IMR-90 (cell line): ENCODE measurements at regions not wholly inside any gene's neighbourhood (a gene's known extent, or its start where the extent isn't known, plus 50 kb on each side); places are given as distances from the start of the nearest gene placed in this dataset.

Experiments used
- ATAC-seq: fragments of 200-7000 bp; cut with Tn5 transposase; 2 replicates; pipeline ENCODE4 v1.9.1; 2020; ENCODE audit warnings: low read depth, mild to moderate bottlenecking, moderate library complexity
- BruUV-seq: library from RNA; stranded (reverse); fragments of 400-500 nt; replicated peaks from 2 replicates; lab custom pipeline; 2021; lab: Mats Ljungman, UMichigan
- CTCF ChIA-PET: fragments of 300-600 bp; formaldehyde crosslinking; extraction: SDS; loops from one replicate; lab custom pipeline; 2021; ENCODE audit warnings: antibody characterized with exemption; lab: Yijun Ruan, JAX
- POLR2A ChIA-PET: fragments of 300-600 bp; sonication (Branson Sonifier 250); formaldehyde crosslinking; loops from one replicate; lab custom pipeline; 2022; ENCODE audit warnings: antibody characterized with exemption; ENCODE audit not compliant: unreplicated experiment; lab: Charles Lee
- DNase-seq: peaks from one replicate; pipeline ENCODE4 v3.0.0; 2013
- H2AFZ ChIP-seq: replicated peaks from 2 replicates; pipeline ENCODE3; 2013; ENCODE audit warnings: low read length, mild to moderate bottlenecking; ENCODE audit not compliant: poor library complexity
- H2AK5ac ChIP-seq: 2 replicates; pipeline ENCODE4 v1.6.1; 2013; ENCODE audit warnings: low read depth, low read length, inconsistent platforms
- H2AK9ac ChIP-seq: replicated peaks from 2 replicates; pipeline ENCODE3; 2013; ENCODE audit warnings: mild to moderate bottlenecking, low read depth, low read length, moderate library complexity; ENCODE audit not compliant: poor library complexity
- H2BK120ac ChIP-seq: 2 replicates; pipeline ENCODE4 v1.6.1; 2013; ENCODE audit warnings: low read depth, low read length, inconsistent platforms
- H2BK15ac ChIP-seq: 3 replicates; pipeline ENCODE4 v1.6.1; 2013; ENCODE audit warnings: low read depth, low read length, inconsistent platforms
- H2BK20ac ChIP-seq: 2 replicates; pipeline ENCODE4 v1.6.1; 2013; ENCODE audit warnings: low read depth, mild to moderate bottlenecking, inconsistent platforms, low read length, moderate library complexity
- H2BK5ac ChIP-seq: 2 replicates; pipeline ENCODE4 v1.6.1; 2013; ENCODE audit warnings: mild to moderate bottlenecking, low read depth, low read length, inconsistent platforms; ENCODE audit not compliant: poor library complexity, severe bottlenecking
- H3K14ac ChIP-seq: replicated peaks from 2 replicates; pipeline ENCODE4 v1.6.1; 2013; ENCODE audit warnings: low read depth, low read length, inconsistent platforms
- H3K18ac ChIP-seq: 2 replicates; pipeline ENCODE4 v1.6.1; 2013; ENCODE audit warnings: low read depth, low read length, control low read depth
- H3K23ac ChIP-seq: 2 replicates; pipeline ENCODE4 v1.6.1; 2013; ENCODE audit warnings: low read depth, low read length, inconsistent platforms
- H3K27ac ChIP-seq: 2 replicates; pipeline ENCODE4 v1.5.1; 2013; ENCODE audit warnings: mild to moderate bottlenecking, control low read depth, low read length; ENCODE audit not compliant: insufficient read depth
- H3K27me3 ChIP-seq: 2 replicates; pipeline ENCODE4 v1.6.1; 2013; ENCODE audit warnings: low read length; ENCODE audit not compliant: control insufficient read depth, insufficient read depth
- H3K36me3 ChIP-seq: 2 replicates; pipeline ENCODE4 v1.6.1; 2013; ENCODE audit warnings: low read length, mixed read lengths; ENCODE audit not compliant: control insufficient read depth, insufficient read depth
- H3K4ac ChIP-seq: 2 replicates; pipeline ENCODE4 v1.6.1; 2013; ENCODE audit warnings: low read depth, low read length, inconsistent platforms
- H3K4me1 ChIP-seq: 2 replicates; pipeline ENCODE4 v1.6.1; 2013; ENCODE audit warnings: low read length, mixed read lengths; ENCODE audit not compliant: control insufficient read depth, insufficient read depth
- H3K4me2 ChIP-seq: 2 replicates; pipeline ENCODE4 v1.6.1; 2013; ENCODE audit warnings: low read depth, mild to moderate bottlenecking, control low read depth, low read length, moderate library complexity
- H3K4me3 ChIP-seq: 2 replicates; pipeline ENCODE4 v1.5.1; 2013; ENCODE audit warnings: low read depth, mild to moderate bottlenecking, control low read depth, low read length, moderate library complexity; ENCODE audit not compliant: insufficient read depth
- H3K56ac ChIP-seq: 2 replicates; pipeline ENCODE4 v1.6.1; 2013; ENCODE audit warnings: low read length, inconsistent platforms; ENCODE audit not compliant: insufficient read depth; ENCODE audit errors: extremely low read depth
- H3K79me1 ChIP-seq, 2 experiments: 2 replicates each; pipeline ENCODE4 v1.6.1; 2013; ENCODE audit warnings: low read length in 2 of 2, inconsistent platforms in 1 of 2, low read depth in 1 of 2
- H3K9ac ChIP-seq: 2 replicates; pipeline ENCODE4 v1.6.1; 2013; ENCODE audit warnings: low read depth, low read length, control low read depth
- H3K9me1 ChIP-seq: 2 replicates; pipeline ENCODE4 v1.6.1; 2013; ENCODE audit warnings: low read length, inconsistent platforms; ENCODE audit not compliant: insufficient read depth
- H3K9me3 ChIP-seq: 2 replicates; pipeline ENCODE4 v1.6.1; 2013; ENCODE audit warnings: low read length; ENCODE audit not compliant: control insufficient read depth, insufficient read depth
- H4K20me1 ChIP-seq: 2 replicates; pipeline ENCODE4 v1.6.1; 2013; ENCODE audit warnings: low read length, inconsistent platforms; ENCODE audit not compliant: insufficient read depth
- H4K5ac ChIP-seq: 2 replicates; pipeline ENCODE4 v1.6.1; 2013; ENCODE audit warnings: mild to moderate bottlenecking, low read depth, low read length, control low read depth
- H4K8ac ChIP-seq, 2 experiments: 2 replicates each; pipeline ENCODE4 v1.6.1; 2013; ENCODE audit warnings: low read depth in 2 of 2, low read length in 2 of 2, control low read depth in 1 of 2, inconsistent platforms in 1 of 2
- H4K91ac ChIP-seq: 2 replicates; pipeline ENCODE4 v1.6.1; 2013; ENCODE audit warnings: low read depth, low read length, inconsistent platforms; ENCODE audit not compliant: insufficient read depth
- BHLHE40 ChIP-seq: fragments of 150-350 bp; IDR thresholded peaks from 2 replicates; pipeline ENCODE4 v1.6.1; 2016; ENCODE audit warnings: mild to moderate bottlenecking, low read depth, low read length
- CEBPB ChIP-seq: IDR thresholded peaks from 2 replicates; pipeline ENCODE4 v1.6.1; 2012; ENCODE audit warnings: low read depth, low read length, improper control_type of control experiment
- MAFK ChIP-seq: IDR thresholded peaks from 2 replicates; pipeline ENCODE4 v1.6.1; 2012; ENCODE audit warnings: low read depth, low read length, improper control_type of control experiment
- NFE2L2 ChIP-seq: fragments of 150-350 bp; IDR thresholded peaks from 2 replicates; pipeline ENCODE4 v1.6.1; 2016; ENCODE audit warnings: low read depth, mild to moderate bottlenecking, low read length
- POLR2A ChIP-seq: IDR thresholded peaks from 2 replicates; pipeline ENCODE4 v1.6.1; 2012; ENCODE audit warnings: mild to moderate bottlenecking, low read depth, low read length
- RAD21 ChIP-seq: IDR thresholded peaks from 2 replicates; pipeline ENCODE4 v1.6.1; 2012; ENCODE audit warnings: low read length, improper control_type of control experiment
- WGBS, 2 experiments: methylation state at CpG; one replicate each; pipeline versions ENCODE4 v1.1.5 to v1.1.7; 2013; ENCODE audit warnings: missing lambda C conversion rate in 2 of 2; ENCODE audit not compliant: insufficient read length in 1 of 2; ENCODE audit errors: extremely low coverage in 2 of 2; 5-methylcytosine and 5-hydroxymethylcytosine counted together
- dilution Hi-C: fragments of 300-500 bp; cut with HindIII; formaldehyde crosslinking; loops from one replicate; pipeline ENCODE4 v1.14.3; 2018; ENCODE audit warnings: low sequenced_read_pairs; ENCODE audit not compliant: unreplicated experiment
- in situ Hi-C: fragments of 300-500 bp; cut with MboI; formaldehyde crosslinking; loops from 3 replicates; pipeline ENCODE4 v1.14.3; 2019; ENCODE audit warnings: low sequenced_read_pairs, inconsistent platforms, mixed read lengths
- intact Hi-C: fragments of 100-400 bp; cut with micrococcal nuclease; formaldehyde crosslinking; loops from 2 replicates; pipeline ENCODE4 v1.10.0; 2022
- TF ChIP-seq, protein P1 (sequence below): conservative IDR thresholded peaks from 2 replicates; pipeline ENCODE4 v1.5.1; 2012; ENCODE audit warnings: mild to moderate bottlenecking, low read depth, low read length, improper control_type of control experiment

DNA sequence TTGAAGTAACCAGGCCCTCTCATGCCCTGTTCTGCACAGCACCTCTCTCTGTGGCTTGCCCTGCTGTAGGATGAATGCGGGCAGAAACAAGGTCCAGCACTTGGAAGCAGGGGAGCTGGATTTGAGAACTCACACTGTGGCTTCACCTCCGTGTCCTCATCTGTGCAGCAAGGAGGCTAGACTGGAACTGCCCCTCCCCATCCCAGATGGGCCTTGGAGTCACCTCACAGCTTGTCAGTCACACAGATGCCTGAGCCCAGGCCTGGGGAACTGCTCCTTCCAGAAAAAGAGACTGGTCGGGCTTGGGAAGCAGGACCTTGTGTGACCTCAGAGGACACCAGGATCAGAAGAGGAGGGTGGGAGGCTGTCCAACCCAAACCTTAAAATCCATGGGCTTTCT lies 180.8 kb downstream of the CCT6B start:
- Histone ChIP-seq H2BK5ac (no peak overlapping the region), H3K36me3 (no peaks in the 10 kb centered on the region), H4K5ac (no peak overlapping the region), H3K4me3 (no peak overlapping the region), H3K9me3 (no peaks in the 10 kb centered on the region), H4K20me1 (no peaks in the 10 kb centered on the region), H3K14ac (no peak overlapping the region), H2BK20ac (no peak overlapping the region), H3K23ac (no peak overlapping the region), H3K27me3 (no peaks in the 10 kb centered on the region), H2BK120ac (no peak overlapping the region), H3K79me1 (no peaks in the 10 kb centered on the region), H2AK5ac (no peak overlapping the region), H3K4me1 (no peaks in the 10 kb centered on the region), H2AFZ (peak overlapping the region; percentile 28), H4K91ac (no peak overlapping the region), H3K4ac (no peak overlapping the region), H3K27ac (no peak overlapping the region), H3K18ac (no peak overlapping the region), H3K9ac (no peak overlapping the region), H3K4me2 (no peak overlapping the region), H3K9me1 (no peaks in the 10 kb centered on the region), H2BK15ac (no peak overlapping the region), H3K56ac (no peak overlapping the region), H4K8ac (no peak overlapping the region), H2AK9ac (no peak overlapping the region)
- ChIA-PET CTCF (no interaction called here), POLR2A (no interaction called here)
- WGBS, 2 experiments = 80% methylated on average over 1 of the region's 3 CpGs; no CpG with 5 or more reads in 1 of the 2 experiments
- no peak for TF ChIP-seq NFE2L2
- TF ChIP-seq CEBPB = no peak
- TF ChIP-seq, protein P1, sequence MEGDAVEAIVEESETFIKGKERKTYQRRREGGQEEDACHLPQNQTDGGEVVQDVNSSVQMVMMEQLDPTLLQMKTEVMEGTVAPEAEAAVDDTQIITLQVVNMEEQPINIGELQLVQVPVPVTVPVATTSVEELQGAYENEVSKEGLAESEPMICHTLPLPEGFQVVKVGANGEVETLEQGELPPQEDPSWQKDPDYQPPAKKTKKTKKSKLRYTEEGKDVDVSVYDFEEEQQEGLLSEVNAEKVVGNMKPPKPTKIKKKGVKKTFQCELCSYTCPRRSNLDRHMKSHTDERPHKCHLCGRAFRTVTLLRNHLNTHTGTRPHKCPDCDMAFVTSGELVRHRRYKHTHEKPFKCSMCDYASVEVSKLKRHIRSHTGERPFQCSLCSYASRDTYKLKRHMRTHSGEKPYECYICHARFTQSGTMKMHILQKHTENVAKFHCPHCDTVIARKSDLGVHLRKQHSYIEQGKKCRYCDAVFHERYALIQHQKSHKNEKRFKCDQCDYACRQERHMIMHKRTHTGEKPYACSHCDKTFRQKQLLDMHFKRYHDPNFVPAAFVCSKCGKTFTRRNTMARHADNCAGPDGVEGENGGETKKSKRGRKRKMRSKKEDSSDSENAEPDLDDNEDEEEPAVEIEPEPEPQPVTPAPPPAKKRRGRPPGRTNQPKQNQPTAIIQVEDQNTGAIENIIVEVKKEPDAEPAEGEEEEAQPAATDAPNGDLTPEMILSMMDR = no peak
- no peak for TF ChIP-seq RAD21
- no peak for TF ChIP-seq POLR2A
- TF ChIP-seq MAFK = no peak
- no peak for TF ChIP-seq BHLHE40
- dilution Hi-C loops = no loop called here
- ATAC-seq = no peak
- DNase-seq = no peak
- no TSS peak for BruUV-seq
- intact Hi-C loops = no loop called here
- in situ Hi-C loops = no loop called here
